Colonic mucosa (tissue), 4 donors: ENCODE measurements at regions not wholly inside any gene's neighbourhood (a gene's known extent, or its start where the extent isn't known, plus 50 kb on each side); places are given as distances from the start of the nearest gene placed in this dataset.

Source experiments
- DNase-seq: peaks from one replicate; pipeline ENCODE4 v3.0.0-alpha.2; 2020
- H3K27ac ChIP-seq: fragments of 200-600 bp; one replicate; pipeline ENCODE4 v1.8.0; 2021
- H3K27me3 ChIP-seq: fragments of 200-600 bp; one replicate; pipeline ENCODE4 v1.8.0; 2021
- H3K36me3 ChIP-seq: fragments of 200-600 bp; one replicate; pipeline ENCODE4 v1.8.0; 2021
- H3K4me1 ChIP-seq: fragments of 200-600 bp; one replicate; pipeline ENCODE4 v1.8.0; 2021; ENCODE audit warnings: mild to moderate bottlenecking
- H3K4me3 ChIP-seq: fragments of 200-600 bp; one replicate; pipeline ENCODE4 v1.8.0; 2021
- H3K9ac ChIP-seq, 2 donors: one replicate each; pipeline ENCODE4 v1.7.0; 2013; ENCODE audit warnings: control low read depth in 2 of 2, low read depth in 2 of 2, low read length in 2 of 2
- H3K9me3 ChIP-seq: fragments of 200-600 bp; one replicate; pipeline ENCODE4 v1.8.0; 2021
- intact Hi-C: fragments of 100-400 bp; cut with DNase I; formaldehyde crosslinking; loops from one replicate; pipeline ENCODE4 v1.14.1; 2022
- TF ChIP-seq, protein P1 (sequence below): fragments of 200-600 bp; IDR thresholded peaks from one replicate; pipeline ENCODE4 v1.8.0; 2022; ENCODE audit warnings: antibody characterized with exemption, mild to moderate bottlenecking
- donor health status: healthy.
- donor health status: DM: no; HTN: no; CAD: no.
- donor health status: DM: no; HTN: no; CAD: no.

DNA sequence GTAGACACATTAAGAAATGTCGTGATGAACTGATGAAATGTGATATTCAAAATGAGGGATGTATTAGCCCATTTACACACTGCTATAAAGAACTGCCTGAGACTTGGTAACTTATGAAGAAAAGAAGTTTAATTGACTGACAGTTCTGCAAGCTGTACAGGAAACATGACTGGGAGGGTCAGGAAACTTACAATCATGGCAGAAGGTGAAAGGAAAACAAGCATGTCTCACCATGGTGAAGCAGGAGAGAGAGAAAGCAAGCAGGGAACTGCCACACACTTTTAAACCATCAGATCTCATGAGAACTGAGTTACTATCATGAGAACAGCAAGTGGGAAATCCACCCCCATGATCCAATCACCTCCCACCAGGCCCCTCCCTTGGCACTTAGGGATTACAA lies 1010.8 kb upstream of the CELF4 start:
- TF ChIP-seq, protein P1, sequence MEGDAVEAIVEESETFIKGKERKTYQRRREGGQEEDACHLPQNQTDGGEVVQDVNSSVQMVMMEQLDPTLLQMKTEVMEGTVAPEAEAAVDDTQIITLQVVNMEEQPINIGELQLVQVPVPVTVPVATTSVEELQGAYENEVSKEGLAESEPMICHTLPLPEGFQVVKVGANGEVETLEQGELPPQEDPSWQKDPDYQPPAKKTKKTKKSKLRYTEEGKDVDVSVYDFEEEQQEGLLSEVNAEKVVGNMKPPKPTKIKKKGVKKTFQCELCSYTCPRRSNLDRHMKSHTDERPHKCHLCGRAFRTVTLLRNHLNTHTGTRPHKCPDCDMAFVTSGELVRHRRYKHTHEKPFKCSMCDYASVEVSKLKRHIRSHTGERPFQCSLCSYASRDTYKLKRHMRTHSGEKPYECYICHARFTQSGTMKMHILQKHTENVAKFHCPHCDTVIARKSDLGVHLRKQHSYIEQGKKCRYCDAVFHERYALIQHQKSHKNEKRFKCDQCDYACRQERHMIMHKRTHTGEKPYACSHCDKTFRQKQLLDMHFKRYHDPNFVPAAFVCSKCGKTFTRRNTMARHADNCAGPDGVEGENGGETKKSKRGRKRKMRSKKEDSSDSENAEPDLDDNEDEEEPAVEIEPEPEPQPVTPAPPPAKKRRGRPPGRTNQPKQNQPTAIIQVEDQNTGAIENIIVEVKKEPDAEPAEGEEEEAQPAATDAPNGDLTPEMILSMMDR, result no peak
- no peak overlapping the region for H3K9ac ChIP-seq
- no peak for DNase-seq
- H3K27me3 ChIP-seq, result no peaks in the 10 kb centered on the region
- no peaks in the 10 kb centered on the region for H3K36me3 ChIP-seq
- no peaks in the 10 kb centered on the region for H3K9me3 ChIP-seq
- no peak overlapping the region for H3K27ac ChIP-seq
- no peaks in the 10 kb centered on the region for H3K4me1 ChIP-seq
- intact Hi-C loops, result no loop called here
- H3K4me3 ChIP-seq, result no peak overlapping the region

GRCh38 chr18:38575648-38576047 lies 1010.0 kb upstream of the CELF4 start:
- no peaks in the 10 kb centered on the region for H3K9me3 ChIP-seq
- no peak overlapping the region for H3K9ac ChIP-seq
- H3K27ac ChIP-seq, result no peak overlapping the region
- no peak overlapping the region for H3K4me3 ChIP-seq
- TF ChIP-seq, protein P1, result no peak
- no peak for DNase-seq
- H3K27me3 ChIP-seq, result no peaks in the 10 kb centered on the region
- intact Hi-C loops, result no loop called here
- no peaks in the 10 kb centered on the region for H3K36me3 ChIP-seq
- no peaks in the 10 kb centered on the region for H3K4me1 ChIP-seq

DNA sequence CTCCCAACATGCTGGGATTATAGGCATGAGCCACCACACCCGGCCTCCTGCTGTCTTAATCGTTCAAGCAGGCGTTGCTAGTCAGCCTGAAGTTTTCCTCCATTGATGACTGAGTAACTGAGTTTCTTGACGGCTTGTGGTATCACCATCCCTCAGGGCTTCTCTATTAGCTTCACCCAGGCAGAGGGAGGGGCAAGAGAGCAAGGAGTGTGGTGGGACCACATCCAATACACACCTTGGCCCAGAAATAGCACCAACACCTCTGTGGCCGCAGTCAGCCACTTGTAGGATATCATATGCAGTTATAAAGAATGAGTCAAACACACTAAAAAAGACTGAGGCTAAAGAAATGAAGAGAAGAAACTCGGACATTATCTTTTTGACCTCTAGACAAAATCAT lies 1009.4 kb upstream of the CELF4 start:
- intact Hi-C loops, result no loop called here
- H3K9me3 ChIP-seq, result no peaks in the 10 kb centered on the region

GRCh38 chr18:38572554-38573111 lies 1007.0 kb upstream of the CELF4 start:
- Histone ChIP-seq H3K4me1 (no peaks in the 10 kb centered on the region), H3K27ac (no peak overlapping the region), H3K9me3 (no peaks in the 10 kb centered on the region), H3K9ac (no peak overlapping the region), H3K27me3 (no peaks in the 10 kb centered on the region), H3K4me3 (no peak overlapping the region), H3K36me3 (no peaks in the 10 kb centered on the region)
- no peak for DNase-seq
- TF ChIP-seq, protein P1, result no peak
- intact Hi-C loops, result no loop called here

More for the DNA sequence above, 1009.4 kb upstream of the CELF4 start:
- H3K27me3 ChIP-seq, result no peaks in the 10 kb centered on the region
- H3K4me3 ChIP-seq, result no peak overlapping the region
- no peak for DNase-seq
- no peak overlapping the region for H3K27ac ChIP-seq
- no peak overlapping the region for H3K9ac ChIP-seq
- TF ChIP-seq, protein P1, result no peak
- H3K4me1 ChIP-seq, result no peaks in the 10 kb centered on the region
- H3K36me3 ChIP-seq, result no peaks in the 10 kb centered on the region

DNA sequence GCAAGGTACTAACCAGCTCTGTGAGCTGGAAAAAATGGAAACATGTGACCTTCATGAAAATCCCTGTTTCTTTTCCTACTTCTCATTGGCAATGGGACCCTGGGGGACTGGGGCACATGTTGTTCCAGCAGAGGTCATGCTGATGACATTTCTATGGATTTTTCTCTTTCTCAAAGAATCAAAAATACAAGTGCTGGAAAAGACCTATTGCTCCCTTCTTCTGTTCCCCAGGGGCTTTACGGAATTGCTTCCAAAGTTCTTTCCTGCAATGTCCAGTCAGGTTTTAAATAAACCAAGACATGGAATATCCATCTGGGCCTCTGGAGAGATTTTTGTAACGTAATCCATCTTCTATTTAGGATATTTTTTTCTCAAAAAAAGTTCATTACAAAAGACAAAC lies 1006.1 kb upstream of the CELF4 start:
- no peak for DNase-seq
- intact Hi-C loops, result no loop called here

More for the DNA sequence above, 1006.1 kb upstream of the CELF4 start:
- no peak overlapping the region for H3K4me3 ChIP-seq
- H3K4me1 ChIP-seq, result no peaks in the 10 kb centered on the region
- no peaks in the 10 kb centered on the region for H3K27me3 ChIP-seq
- H3K9ac ChIP-seq, result no peak overlapping the region
- no peaks in the 10 kb centered on the region for H3K36me3 ChIP-seq
- TF ChIP-seq, protein P1, result no peak
- no peaks in the 10 kb centered on the region for H3K9me3 ChIP-seq
- H3K27ac ChIP-seq, result no peak overlapping the region
